ENCODE measurements at regions not wholly inside any gene's neighbourhood (a gene's known extent, or its start where the extent isn't known, plus 50 kb on each side); places are given as distances from the start of the nearest gene placed in this dataset.

DNA sequence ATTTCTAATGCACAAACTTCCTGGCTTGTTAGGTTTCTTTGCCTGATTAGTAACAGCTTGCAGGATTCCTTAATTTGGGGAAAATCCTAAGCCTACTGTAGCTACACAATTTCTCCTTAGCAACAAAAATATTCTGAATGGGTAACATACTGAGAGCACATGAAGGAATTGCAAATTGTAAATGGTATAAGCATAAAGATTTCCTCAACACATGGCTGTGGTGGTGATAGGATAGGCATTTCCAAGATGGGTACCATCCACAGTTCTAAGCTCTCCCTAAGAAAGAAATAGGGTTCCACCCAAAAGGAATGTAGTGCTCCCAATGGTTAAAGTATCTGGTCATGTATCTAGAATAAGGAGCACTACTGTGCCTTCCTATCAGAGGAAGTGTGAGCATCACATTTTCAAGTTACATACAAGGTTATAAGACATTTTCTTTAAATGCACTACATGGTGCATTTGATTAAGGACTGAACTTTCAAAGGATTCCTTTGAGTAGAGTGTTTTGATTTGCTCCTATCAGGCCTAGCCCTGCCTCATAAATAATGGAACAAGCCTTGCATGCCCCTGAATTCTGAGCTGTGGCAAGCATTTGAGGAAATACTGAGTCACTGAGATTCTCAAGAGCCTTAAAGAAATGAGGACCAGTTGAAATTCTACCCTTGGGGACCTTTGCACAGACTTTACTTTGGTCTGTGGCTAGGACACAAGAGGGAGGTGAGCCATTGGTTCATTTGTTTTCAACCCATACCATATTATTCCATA lies 286.4 kb downstream of the PTBP2 start:
- intact Hi-C loops (cut with DNase I; ENCODE audit: low total_unique reads) = no loop called here
- Histone ChIP-seq H3K27ac (no peak overlapping the region), H3K27me3 (no peaks in the 10 kb centered on the region), H3K4me3 (no peak overlapping the region), H3K4me1 (no peaks in the 10 kb centered on the region), H3K36me3 (no peaks in the 10 kb centered on the region), H3K9me3 (no peaks in the 10 kb centered on the region)
- TF ChIP-seq, protein P1, sequence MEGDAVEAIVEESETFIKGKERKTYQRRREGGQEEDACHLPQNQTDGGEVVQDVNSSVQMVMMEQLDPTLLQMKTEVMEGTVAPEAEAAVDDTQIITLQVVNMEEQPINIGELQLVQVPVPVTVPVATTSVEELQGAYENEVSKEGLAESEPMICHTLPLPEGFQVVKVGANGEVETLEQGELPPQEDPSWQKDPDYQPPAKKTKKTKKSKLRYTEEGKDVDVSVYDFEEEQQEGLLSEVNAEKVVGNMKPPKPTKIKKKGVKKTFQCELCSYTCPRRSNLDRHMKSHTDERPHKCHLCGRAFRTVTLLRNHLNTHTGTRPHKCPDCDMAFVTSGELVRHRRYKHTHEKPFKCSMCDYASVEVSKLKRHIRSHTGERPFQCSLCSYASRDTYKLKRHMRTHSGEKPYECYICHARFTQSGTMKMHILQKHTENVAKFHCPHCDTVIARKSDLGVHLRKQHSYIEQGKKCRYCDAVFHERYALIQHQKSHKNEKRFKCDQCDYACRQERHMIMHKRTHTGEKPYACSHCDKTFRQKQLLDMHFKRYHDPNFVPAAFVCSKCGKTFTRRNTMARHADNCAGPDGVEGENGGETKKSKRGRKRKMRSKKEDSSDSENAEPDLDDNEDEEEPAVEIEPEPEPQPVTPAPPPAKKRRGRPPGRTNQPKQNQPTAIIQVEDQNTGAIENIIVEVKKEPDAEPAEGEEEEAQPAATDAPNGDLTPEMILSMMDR (IDR thresholded peaks at IDR 0.05) = no peak
- TF ChIP-seq POLR2A (IDR thresholded peaks at IDR 0.05) (no peak), POLR2AphosphoS5 (IDR thresholded peaks at IDR 0.05) (no peak)
- no peak for DNase-seq (ENCODE audit: low spot score in 2 of 2)

DNA sequence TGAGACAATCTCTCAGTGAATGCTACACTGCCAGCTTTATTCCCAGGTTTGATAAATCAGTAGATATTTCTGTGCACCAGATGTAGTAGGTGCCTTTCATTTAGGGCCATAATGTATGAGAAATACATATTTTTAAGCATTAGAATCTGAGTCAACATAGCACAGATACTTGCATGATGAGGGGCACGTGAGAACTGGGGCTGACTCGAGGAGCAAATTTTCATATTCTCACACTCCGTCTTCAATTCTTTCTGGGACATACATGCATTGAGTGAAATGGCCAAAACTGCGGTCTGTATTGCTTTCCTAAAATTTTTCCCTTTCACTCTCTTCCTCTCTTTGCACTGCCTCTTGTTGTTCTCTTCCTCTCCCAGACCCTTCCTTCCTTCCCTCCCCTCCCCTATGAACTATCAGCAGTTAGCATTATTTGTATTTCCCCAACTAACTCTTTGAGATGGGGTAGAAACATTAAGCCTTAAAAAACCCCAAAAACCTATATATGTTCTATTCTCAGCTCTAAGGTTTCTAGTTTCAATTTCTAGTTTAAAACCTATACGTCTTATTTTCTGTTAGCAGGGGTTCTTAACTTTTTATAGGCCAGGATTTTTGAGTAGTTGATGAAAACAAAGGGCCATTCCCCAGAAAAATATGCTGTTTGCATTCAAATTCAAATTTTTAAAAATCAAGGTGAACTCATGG lies 289.1 kb downstream of the PTBP2 start:
- no peak for DNase-seq (ENCODE audit: low spot score in 2 of 2)
- Histone ChIP-seq H3K36me3 (no peaks in the 10 kb centered on the region), H3K27me3 (no peaks in the 10 kb centered on the region), H3K4me1 (no peaks in the 10 kb centered on the region), H3K4me3 (no peak overlapping the region), H3K27ac (no peak overlapping the region), H3K9me3 (no peaks in the 10 kb centered on the region)
- TF ChIP-seq, protein P1 (IDR thresholded peaks at IDR 0.05) = no peak
- intact Hi-C loops (cut with DNase I; ENCODE audit: low total_unique reads) = no loop called here

DNA sequence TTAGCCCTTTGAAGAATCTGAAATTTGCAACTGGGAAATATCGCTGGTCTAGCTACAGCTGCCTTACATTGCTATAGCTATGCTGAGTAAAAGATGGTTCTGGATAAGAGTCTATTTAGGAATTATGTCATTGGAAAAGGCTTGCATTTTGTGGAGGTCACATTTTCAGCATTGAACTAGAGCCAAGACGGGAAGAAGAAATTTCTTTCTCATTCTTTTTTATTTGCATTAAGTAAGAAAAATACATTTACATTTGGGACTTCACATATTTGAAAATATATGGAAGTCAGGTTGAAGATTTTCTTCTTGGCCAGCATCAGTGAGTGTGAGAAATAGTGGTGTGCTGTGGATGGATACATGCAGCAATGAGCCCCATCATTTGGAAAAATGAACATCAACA lies 291.6 kb downstream of the PTBP2 start:
- intact Hi-C loops (cut with DNase I; ENCODE audit: low total_unique reads) = no loop called here
- Histone ChIP-seq H3K36me3 (no peaks in the 10 kb centered on the region), H3K27ac (no peak overlapping the region), H3K4me3 (no peak overlapping the region), H3K27me3 (no peaks in the 10 kb centered on the region), H3K9me3 (no peaks in the 10 kb centered on the region), H3K4me1 (no peaks in the 10 kb centered on the region)
- TF ChIP-seq POLR2AphosphoS5 (IDR thresholded peaks at IDR 0.05) = no peak
- TF ChIP-seq POLR2A (IDR thresholded peaks at IDR 0.05) = no peak
- TF ChIP-seq, protein P1 (IDR thresholded peaks at IDR 0.05) = no peak
- no peak for DNase-seq (ENCODE audit: low spot score in 2 of 2)

DNA sequence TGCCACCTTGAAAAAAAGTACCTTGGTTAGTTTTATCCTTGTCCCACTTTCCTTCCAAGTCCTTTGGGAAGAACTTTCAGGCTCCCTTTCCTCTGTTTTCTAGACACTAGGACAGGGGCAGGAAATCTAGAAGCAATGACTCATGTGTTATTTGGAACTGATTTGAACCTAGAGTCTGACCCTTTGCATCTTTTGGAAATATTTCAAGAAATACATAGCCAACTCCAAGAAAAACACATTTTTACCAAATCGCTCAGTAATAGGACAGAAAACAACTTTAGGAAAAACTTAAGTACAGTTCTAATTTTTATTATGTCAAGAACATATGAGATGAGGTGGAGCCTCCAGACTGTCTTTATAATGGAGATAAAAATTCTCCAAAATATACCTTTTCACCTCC lies 292.4 kb downstream of the PTBP2 start:
- DNase-seq (ENCODE audit: low spot score in 2 of 2) = no peak
- no peaks in the 10 kb centered on the region for H3K4me1 ChIP-seq
- TF ChIP-seq, protein P1 (IDR thresholded peaks at IDR 0.05) = no peak
- TF ChIP-seq POLR2AphosphoS5 (IDR thresholded peaks at IDR 0.05) = no peak
- no peak for TF ChIP-seq POLR2A (IDR thresholded peaks at IDR 0.05)
- H3K27ac ChIP-seq = no peak overlapping the region
- intact Hi-C loops (cut with DNase I; ENCODE audit: low total_unique reads) = no loop called here
- no peak overlapping the region for H3K4me3 ChIP-seq
- no peaks in the 10 kb centered on the region for H3K9me3 ChIP-seq
- H3K36me3 ChIP-seq = no peaks in the 10 kb centered on the region
- no peaks in the 10 kb centered on the region for H3K27me3 ChIP-seq

DNA sequence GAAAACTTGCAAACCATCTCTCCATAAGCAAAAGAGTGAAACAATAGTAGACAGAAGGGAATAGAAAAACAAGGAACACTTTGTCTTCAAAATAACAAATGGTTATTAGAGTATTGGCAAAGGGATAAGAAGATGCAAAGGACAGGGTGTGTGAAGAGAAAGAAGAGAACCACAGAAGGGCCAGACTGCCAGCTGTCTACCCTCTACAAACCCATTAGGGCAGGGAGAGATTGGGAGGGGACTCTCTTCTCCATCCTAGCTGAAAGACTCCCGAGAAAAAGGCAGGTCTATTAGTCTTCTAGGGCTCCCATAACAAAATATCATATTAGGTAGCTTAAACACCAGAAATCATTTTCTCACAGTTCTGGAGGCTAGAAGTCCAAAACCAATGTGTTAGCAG lies 292.8 kb downstream of the PTBP2 start:
- H3K27me3 ChIP-seq = no peaks in the 10 kb centered on the region
- no peaks in the 10 kb centered on the region for H3K4me1 ChIP-seq
- no peaks in the 10 kb centered on the region for H3K36me3 ChIP-seq
- intact Hi-C loops (cut with DNase I; ENCODE audit: low total_unique reads) = no loop called here
- DNase-seq (ENCODE audit: low spot score in 2 of 2) = no peak
- TF ChIP-seq, protein P1 (IDR thresholded peaks at IDR 0.05) = no peak
- TF ChIP-seq POLR2A (IDR thresholded peaks at IDR 0.05) (no peak), POLR2AphosphoS5 (IDR thresholded peaks at IDR 0.05) (no peak)
- no peaks in the 10 kb centered on the region for H3K9me3 ChIP-seq
- H3K4me3 ChIP-seq = no peak overlapping the region
- no peak overlapping the region for H3K27ac ChIP-seq

All from breast epithelium (tissue), 4 donors.